OCI-LY3 (cell line): ENCODE measurements at regions not wholly inside any gene's neighbourhood (a gene's known extent, or its start where the extent isn't known, plus 50 kb on each side); places are given as distances from the start of the nearest gene placed in this dataset.

Source experiments
- EZH2phosphoT487 ChIP-seq: fragments of 200-600 bp; shearing (Covaris generic); IDR thresholded peaks from 2 replicates; pipeline ENCODE4 v1.6.1; 2018; ENCODE audit warnings: antibody characterized with exemption, mixed run types, low read depth
- TF ChIP-seq, protein P1 (sequence below): fragments of 200-600, 300-600 bp; sonication (generic); IDR thresholded peaks from 2 replicates; pipeline ENCODE4 v1.5.1; 2014; ENCODE audit warnings: antibody characterized with exemption, low read length, low read depth

DNA sequence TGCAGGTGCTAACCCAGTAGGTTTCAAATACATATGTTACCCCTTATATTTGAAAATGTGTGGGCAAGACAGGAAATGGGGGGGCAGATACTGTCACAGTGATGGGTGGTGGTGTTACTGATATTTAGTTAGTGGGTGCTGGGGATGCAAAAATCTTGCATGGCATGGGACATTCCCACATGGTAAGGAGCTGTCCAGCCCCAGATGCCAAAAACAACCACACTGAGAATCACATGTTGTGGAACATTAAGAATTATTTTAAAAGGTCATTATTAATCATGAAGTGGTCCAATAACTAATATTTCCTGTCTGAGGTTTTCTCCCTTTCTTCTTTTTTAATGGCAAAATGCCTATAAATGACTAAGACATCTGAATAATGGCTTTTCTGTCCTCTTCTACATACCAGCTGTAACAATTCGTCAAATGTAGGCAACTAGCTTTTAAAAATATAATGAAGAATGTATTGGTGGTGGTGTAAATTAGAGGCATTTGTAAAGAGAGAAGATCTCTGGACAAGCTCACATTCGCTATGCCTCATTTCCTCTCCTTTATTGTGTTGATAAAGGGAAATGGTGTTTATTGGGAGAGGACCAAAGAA lies 57.3 kb upstream of the SLC35B3 start:
- TF ChIP-seq, protein P1, sequence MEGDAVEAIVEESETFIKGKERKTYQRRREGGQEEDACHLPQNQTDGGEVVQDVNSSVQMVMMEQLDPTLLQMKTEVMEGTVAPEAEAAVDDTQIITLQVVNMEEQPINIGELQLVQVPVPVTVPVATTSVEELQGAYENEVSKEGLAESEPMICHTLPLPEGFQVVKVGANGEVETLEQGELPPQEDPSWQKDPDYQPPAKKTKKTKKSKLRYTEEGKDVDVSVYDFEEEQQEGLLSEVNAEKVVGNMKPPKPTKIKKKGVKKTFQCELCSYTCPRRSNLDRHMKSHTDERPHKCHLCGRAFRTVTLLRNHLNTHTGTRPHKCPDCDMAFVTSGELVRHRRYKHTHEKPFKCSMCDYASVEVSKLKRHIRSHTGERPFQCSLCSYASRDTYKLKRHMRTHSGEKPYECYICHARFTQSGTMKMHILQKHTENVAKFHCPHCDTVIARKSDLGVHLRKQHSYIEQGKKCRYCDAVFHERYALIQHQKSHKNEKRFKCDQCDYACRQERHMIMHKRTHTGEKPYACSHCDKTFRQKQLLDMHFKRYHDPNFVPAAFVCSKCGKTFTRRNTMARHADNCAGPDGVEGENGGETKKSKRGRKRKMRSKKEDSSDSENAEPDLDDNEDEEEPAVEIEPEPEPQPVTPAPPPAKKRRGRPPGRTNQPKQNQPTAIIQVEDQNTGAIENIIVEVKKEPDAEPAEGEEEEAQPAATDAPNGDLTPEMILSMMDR = no peak
- no peak for TF ChIP-seq EZH2phosphoT487
